Osteocyte (in vitro differentiated cells): ENCODE measurements at regions not wholly inside any gene's neighbourhood (a gene's known extent, or its start where the extent isn't known, plus 50 kb on each side); places are given as distances from the start of the nearest gene placed in this dataset.

Experiments used
- DNase-seq: peaks from one replicate; pipeline ENCODE4 v3.0.0; 2021; ENCODE audit warnings: mixed read lengths; ENCODE audit not compliant: unreplicated experiment; ENCODE audit errors: extremely low spot score
- H3K27ac Mint-ChIP-seq: one replicate; pipeline ENCODE4 v1.8.0; 2021; ENCODE audit warnings: mild to moderate bottlenecking, mixed read lengths; ENCODE audit not compliant: unreplicated experiment
- H3K27me3 Mint-ChIP-seq: one replicate; pipeline ENCODE4 v1.8.0; 2021; ENCODE audit warnings: mixed read lengths; ENCODE audit not compliant: unreplicated experiment
- H3K36me3 Mint-ChIP-seq: one replicate; pipeline ENCODE4 v1.8.0; 2021; ENCODE audit warnings: mixed read lengths; ENCODE audit not compliant: unreplicated experiment
- H3K4me1 Mint-ChIP-seq: one replicate; pipeline ENCODE4 v1.8.0; 2021; ENCODE audit warnings: mixed read lengths; ENCODE audit not compliant: unreplicated experiment
- H3K4me3 Mint-ChIP-seq: one replicate; pipeline ENCODE4 v1.8.0; 2021; ENCODE audit warnings: mild to moderate bottlenecking, moderate library complexity, mixed read lengths; ENCODE audit not compliant: unreplicated experiment
- H3K9me3 Mint-ChIP-seq: one replicate; pipeline ENCODE4 v1.8.0; 2021; ENCODE audit warnings: mixed read lengths; ENCODE audit not compliant: unreplicated experiment
- TF ChIP-seq, protein P1 (sequence below): fragments of 200-600 bp; sonication (generic); IDR thresholded peaks from 2 replicates; pipeline ENCODE4 v1.5.0; 2021; ENCODE audit warnings: antibody characterized with exemption, mild to moderate bottlenecking, moderate library complexity

DNA sequence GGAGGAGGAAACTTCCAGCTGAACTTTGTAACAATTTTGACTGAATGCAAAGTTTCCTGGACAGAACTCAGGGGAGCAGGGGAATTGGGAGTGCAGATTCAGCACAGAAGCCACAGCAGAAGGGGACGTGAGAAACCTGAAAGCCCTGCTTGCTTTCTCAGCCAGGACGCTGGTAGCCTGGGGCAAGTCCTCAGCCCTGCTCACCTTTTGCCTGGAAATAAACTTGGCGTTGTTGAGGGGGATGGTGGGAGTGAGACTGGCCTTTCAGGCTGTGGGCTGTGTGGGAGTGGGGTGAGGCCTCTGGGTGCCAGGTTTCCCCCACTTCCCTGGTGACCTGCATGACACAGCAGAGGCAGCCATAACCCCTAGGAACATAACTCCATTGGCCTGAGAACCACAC lies 238.1 kb upstream of the HS3ST5 start:
- Mint-ChIP-seq H3K9me3 (peaks cover 12% of the 10 kb centered on the region), H3K36me3 (no peaks in the 10 kb centered on the region), H3K4me1 (no peaks in the 10 kb centered on the region), H3K27me3 (peaks cover 14% of the 10 kb centered on the region), H3K27ac (no peak overlapping the region), H3K4me3 (no peak overlapping the region)
- TF ChIP-seq, protein P1, sequence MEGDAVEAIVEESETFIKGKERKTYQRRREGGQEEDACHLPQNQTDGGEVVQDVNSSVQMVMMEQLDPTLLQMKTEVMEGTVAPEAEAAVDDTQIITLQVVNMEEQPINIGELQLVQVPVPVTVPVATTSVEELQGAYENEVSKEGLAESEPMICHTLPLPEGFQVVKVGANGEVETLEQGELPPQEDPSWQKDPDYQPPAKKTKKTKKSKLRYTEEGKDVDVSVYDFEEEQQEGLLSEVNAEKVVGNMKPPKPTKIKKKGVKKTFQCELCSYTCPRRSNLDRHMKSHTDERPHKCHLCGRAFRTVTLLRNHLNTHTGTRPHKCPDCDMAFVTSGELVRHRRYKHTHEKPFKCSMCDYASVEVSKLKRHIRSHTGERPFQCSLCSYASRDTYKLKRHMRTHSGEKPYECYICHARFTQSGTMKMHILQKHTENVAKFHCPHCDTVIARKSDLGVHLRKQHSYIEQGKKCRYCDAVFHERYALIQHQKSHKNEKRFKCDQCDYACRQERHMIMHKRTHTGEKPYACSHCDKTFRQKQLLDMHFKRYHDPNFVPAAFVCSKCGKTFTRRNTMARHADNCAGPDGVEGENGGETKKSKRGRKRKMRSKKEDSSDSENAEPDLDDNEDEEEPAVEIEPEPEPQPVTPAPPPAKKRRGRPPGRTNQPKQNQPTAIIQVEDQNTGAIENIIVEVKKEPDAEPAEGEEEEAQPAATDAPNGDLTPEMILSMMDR, result no peak
- DNase-seq, result no peak

DNA sequence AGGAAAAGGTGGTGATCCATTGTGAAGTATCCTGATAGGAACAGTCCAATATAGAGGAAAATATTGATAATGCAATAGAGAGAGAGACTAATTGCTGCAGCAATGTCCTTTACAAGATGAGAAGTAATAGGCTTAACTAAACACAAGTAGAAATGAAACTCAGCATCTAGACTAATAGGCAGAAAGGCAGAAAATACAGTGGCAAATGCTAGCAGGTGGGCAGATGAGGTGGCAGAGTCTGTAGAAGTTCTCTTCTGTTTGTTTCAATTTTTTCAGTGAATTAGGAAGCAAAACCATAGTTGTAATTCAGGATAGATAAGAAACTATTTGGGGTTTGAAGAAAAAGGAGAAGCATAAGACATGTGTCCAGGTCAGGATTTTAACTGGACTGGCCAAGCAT lies 236.7 kb upstream of the HS3ST5 start:
- no peak for DNase-seq
- H3K4me1 Mint-ChIP-seq, result no peaks in the 10 kb centered on the region
- H3K9me3 Mint-ChIP-seq, result peaks cover 12% of the 10 kb centered on the region
- H3K27ac Mint-ChIP-seq, result no peak overlapping the region
- TF ChIP-seq, protein P1, result no peak
- no peaks in the 10 kb centered on the region for H3K36me3 Mint-ChIP-seq
- H3K27me3 Mint-ChIP-seq, result peaks cover 8% of the 10 kb centered on the region
- no peak overlapping the region for H3K4me3 Mint-ChIP-seq

DNA sequence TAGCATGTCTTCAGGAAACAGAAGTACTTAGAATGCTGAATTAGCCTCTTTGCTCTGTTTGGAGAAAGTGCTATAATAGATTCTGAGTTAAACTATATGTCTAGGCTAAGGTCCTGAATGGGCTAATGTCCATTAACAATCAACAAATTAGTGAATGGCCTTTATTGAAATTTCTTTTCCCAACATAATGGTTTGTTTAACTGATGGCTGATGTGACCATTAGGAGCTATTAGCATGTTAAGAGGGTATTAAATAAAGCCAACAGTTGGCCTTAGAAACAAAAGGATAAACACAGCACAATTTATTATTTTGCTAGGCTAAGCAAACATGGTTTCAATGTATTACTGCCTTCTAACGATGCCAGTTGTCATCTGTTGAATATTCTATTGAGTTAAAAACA lies 234.3 kb upstream of the HS3ST5 start:
- no peak for DNase-seq
- H3K27ac Mint-ChIP-seq, result no peak overlapping the region
- TF ChIP-seq, protein P1, result no peak

DNA sequence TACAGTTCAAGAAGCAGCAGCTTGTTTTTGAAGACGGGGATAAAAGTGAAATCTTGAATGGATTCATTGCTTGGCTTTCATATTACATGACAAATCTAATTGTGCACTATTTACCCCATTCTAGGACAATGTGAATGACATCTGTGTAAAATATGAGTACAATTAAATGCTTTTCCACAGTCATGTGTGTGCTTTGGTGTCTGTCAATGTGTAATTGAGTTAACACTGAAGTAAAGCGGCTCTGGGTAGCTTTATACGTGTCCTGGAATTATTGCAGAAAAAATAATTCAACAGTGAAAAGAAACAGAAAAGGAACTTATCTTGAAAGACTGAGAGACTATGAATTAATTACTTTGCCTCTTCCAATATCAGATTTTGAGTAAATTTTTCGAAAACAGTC lies 233.5 kb upstream of the HS3ST5 start:
- Mint-ChIP-seq H3K4me1 (no peaks in the 10 kb centered on the region), H3K27me3 (peaks cover 4% of the 10 kb centered on the region), H3K36me3 (no peaks in the 10 kb centered on the region), H3K4me3 (no peak overlapping the region), H3K27ac (no peak overlapping the region), H3K9me3 (no peaks in the 10 kb centered on the region)
- TF ChIP-seq, protein P1, result no peak
- no peak for DNase-seq

More for the DNA sequence above, 234.3 kb upstream of the HS3ST5 start:
- peaks cover 5% of the 10 kb centered on the region for H3K9me3 Mint-ChIP-seq
- H3K27me3 Mint-ChIP-seq, result peaks cover 4% of the 10 kb centered on the region
- H3K4me3 Mint-ChIP-seq, result no peak overlapping the region
- no peaks in the 10 kb centered on the region for H3K36me3 Mint-ChIP-seq
- no peaks in the 10 kb centered on the region for H3K4me1 Mint-ChIP-seq

DNA sequence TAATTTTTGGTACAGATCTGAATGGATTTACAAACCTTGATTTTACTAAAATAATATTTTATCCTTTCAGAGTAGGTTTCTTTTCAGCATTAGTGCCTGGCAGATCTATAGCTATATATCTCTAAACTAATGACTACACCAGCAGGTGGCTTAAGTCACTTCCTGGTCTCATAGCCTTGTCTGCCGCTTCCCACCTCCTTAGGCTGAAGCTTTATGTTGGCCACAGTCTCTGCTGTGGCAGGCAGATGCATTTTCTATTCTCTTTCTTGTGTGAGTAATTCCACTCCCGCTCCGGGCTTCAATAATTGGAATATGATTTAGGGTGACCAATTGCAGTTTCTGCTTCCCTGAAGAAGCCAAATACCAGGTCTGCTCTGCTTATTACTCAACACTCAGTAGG lies 226.8 kb upstream of the HS3ST5 start:
- no peak overlapping the region for H3K4me3 Mint-ChIP-seq

More for the DNA sequence above, 226.8 kb upstream of the HS3ST5 start:
- TF ChIP-seq, protein P1, result no peak
- Mint-ChIP-seq H3K27me3 (no peaks in the 10 kb centered on the region), H3K36me3 (no peaks in the 10 kb centered on the region), H3K9me3 (peaks cover 8% of the 10 kb centered on the region), H3K27ac (no peak overlapping the region), H3K4me1 (no peaks in the 10 kb centered on the region)
- DNase-seq, result no peak
